Activated CD4-positive, alpha-beta T cell treated with anti-CD3 and anti-CD28 coated beads, Interleukin-2, amount 10 ng/mL, durations not matched to agents 7 days and 5 days (primary cell): ENCODE measurements at regions not wholly inside any gene's neighbourhood (a gene's known extent, or its start where the extent isn't known, plus 50 kb on each side); places are given as distances from the start of the nearest gene placed in this dataset.

Experiments
- CTCF ChIA-PET: fragments of 350-600 bp; sonication (Branson Sonifier 250); formaldehyde crosslinking; loops from one replicate; lab custom pipeline; 2021; ENCODE audit warnings: antibody characterized with exemption; lab: Charles Lee
- POLR2A ChIA-PET: fragments of 350-600 bp; sonication (Branson Sonifier 250); formaldehyde crosslinking; loops from one replicate; lab custom pipeline; 2021; ENCODE audit warnings: antibody characterized with exemption; lab: Charles Lee
- DNase-seq: peaks from one replicate; pipeline ENCODE4 v3.0.0-alpha.2; 2020
- H3K27ac Mint-ChIP-seq: one replicate; pipeline ENCODE4 v1.8.0; 2021; ENCODE audit warnings: mild to moderate bottlenecking, moderate library complexity, mixed read lengths
- H3K27me3 Mint-ChIP-seq: one replicate; pipeline ENCODE4 v1.8.0; 2021; ENCODE audit warnings: mixed read lengths
- H3K36me3 Mint-ChIP-seq: one replicate; pipeline ENCODE4 v1.8.0; 2021; ENCODE audit warnings: low read depth, mixed read lengths
- H3K4me1 Mint-ChIP-seq: one replicate; pipeline ENCODE4 v1.8.0; 2021; ENCODE audit warnings: mixed read lengths
- H3K4me3 Mint-ChIP-seq: one replicate; pipeline ENCODE4 v1.8.0; 2021; ENCODE audit warnings: mild to moderate bottlenecking, moderate library complexity, mixed read lengths
- H3K9me3 Mint-ChIP-seq: one replicate; pipeline ENCODE4 v1.8.0; 2021; ENCODE audit warnings: mixed read lengths

- Mint-ChIP-seq H3K27me3 (no peaks in the 10 kb centered on the region), H3K4me1 (no peaks in the 10 kb centered on the region), H3K9me3 (peaks cover 3% of the 10 kb centered on the region), H3K36me3 (no peaks in the 10 kb centered on the region), H3K4me3 (no peak overlapping the region), H3K27ac (no peak overlapping the region)
- CTCF ChIA-PET = no interaction called here
- POLR2A ChIA-PET = no interaction called here
- DNase-seq = no peak
These were observed 329.2 kb upstream of the COBL start for GRCh38 chr7:51645702-51646298.

- Mint-ChIP-seq H3K4me1 (no peaks in the 10 kb centered on the region), H3K27me3 (no peaks in the 10 kb centered on the region), H3K36me3 (no peaks in the 10 kb centered on the region), H3K4me3 (no peak overlapping the region), H3K9me3 (peaks cover 3% of the 10 kb centered on the region), H3K27ac (no peak overlapping the region)
- ChIA-PET POLR2A (no interaction called here), CTCF (no interaction called here)
- no peak for DNase-seq
These were observed 328.6 kb upstream of the COBL start for GRCh38 chr7:51645255-51645654.

GRCh38 chr7:51644216-51644615 lies 327.6 kb upstream of the COBL start:
- no peak overlapping the region for H3K4me3 Mint-ChIP-seq
- no peaks in the 10 kb centered on the region for H3K4me1 Mint-ChIP-seq
- no peaks in the 10 kb centered on the region for H3K27me3 Mint-ChIP-seq
- ChIA-PET CTCF (no interaction called here), POLR2A (no interaction called here)
- H3K9me3 Mint-ChIP-seq = peaks cover 3% of the 10 kb centered on the region
- no peak for DNase-seq
- no peaks in the 10 kb centered on the region for H3K36me3 Mint-ChIP-seq
- H3K27ac Mint-ChIP-seq = no peak overlapping the region

- POLR2A ChIA-PET = no interaction called here
- DNase-seq = no peak
- Mint-ChIP-seq H3K27me3 (no peaks in the 10 kb centered on the region), H3K36me3 (no peaks in the 10 kb centered on the region), H3K27ac (no peak overlapping the region), H3K9me3 (no peaks in the 10 kb centered on the region), H3K4me1 (no peaks in the 10 kb centered on the region), H3K4me3 (no peak overlapping the region)
- CTCF ChIA-PET = interaction anchor here (0.8 kb wide), 1 partner anchor 73 kb away, joined by 3 read pairs; no protein-coding TSS in a partner anchor
These were observed 324.2 kb upstream of the COBL start for GRCh38 chr7:51640841-51641240.

GRCh38 chr7:51639661-51640334 lies 323.2 kb upstream of the COBL start:
- Mint-ChIP-seq H3K27me3 (no peaks in the 10 kb centered on the region), H3K36me3 (no peaks in the 10 kb centered on the region), H3K9me3 (no peaks in the 10 kb centered on the region), H3K4me3 (no peak overlapping the region), H3K4me1 (no peaks in the 10 kb centered on the region), H3K27ac (no peak overlapping the region)
- CTCF ChIA-PET = no interaction called here
- POLR2A ChIA-PET = no interaction called here
- DNase-seq = no peak

- H3K9me3 Mint-ChIP-seq = no peaks in the 10 kb centered on the region
- H3K4me1 Mint-ChIP-seq = no peaks in the 10 kb centered on the region
- CTCF ChIA-PET = interaction anchor here (0.7 kb wide), 1 partner anchor 13 kb away, joined by 3 read pairs; no protein-coding TSS in a partner anchor
- H3K27ac Mint-ChIP-seq = no peak overlapping the region
- no peak for DNase-seq
- H3K27me3 Mint-ChIP-seq = no peaks in the 10 kb centered on the region
- POLR2A ChIA-PET = no interaction called here
- H3K36me3 Mint-ChIP-seq = no peaks in the 10 kb centered on the region
- no peak overlapping the region for H3K4me3 Mint-ChIP-seq
These were observed 319.9 kb upstream of the COBL start for GRCh38 chr7:51636503-51636902.

GRCh38 chr7:51635775-51636174 lies 319.2 kb upstream of the COBL start:
- no peak for DNase-seq
- Mint-ChIP-seq H3K4me3 (no peak overlapping the region), H3K9me3 (no peaks in the 10 kb centered on the region), H3K36me3 (no peaks in the 10 kb centered on the region), H3K27ac (no peak overlapping the region), H3K4me1 (no peaks in the 10 kb centered on the region), H3K27me3 (no peaks in the 10 kb centered on the region)
- ChIA-PET POLR2A (no interaction called here), CTCF (no interaction called here)

- ChIA-PET POLR2A (no interaction called here), CTCF (no interaction called here)
- Mint-ChIP-seq H3K4me3 (no peak overlapping the region), H3K27me3 (no peaks in the 10 kb centered on the region), H3K27ac (no peak overlapping the region), H3K36me3 (no peaks in the 10 kb centered on the region), H3K9me3 (no peaks in the 10 kb centered on the region), H3K4me1 (no peaks in the 10 kb centered on the region)
- no peak for DNase-seq
These were observed 317.9 kb upstream of the COBL start for GRCh38 chr7:51634538-51634937.

GRCh38 chr7:51634025-51634424 lies 317.4 kb upstream of the COBL start:
- no peaks in the 10 kb centered on the region for H3K36me3 Mint-ChIP-seq
- no peaks in the 10 kb centered on the region for H3K9me3 Mint-ChIP-seq
- no peaks in the 10 kb centered on the region for H3K4me1 Mint-ChIP-seq
- no peak overlapping the region for H3K4me3 Mint-ChIP-seq
- H3K27me3 Mint-ChIP-seq = no peaks in the 10 kb centered on the region
- ChIA-PET CTCF (no interaction called here), POLR2A (no interaction called here)
- no peak overlapping the region for H3K27ac Mint-ChIP-seq
- no peak for DNase-seq

- Mint-ChIP-seq H3K27me3 (no peaks in the 10 kb centered on the region), H3K36me3 (no peaks in the 10 kb centered on the region), H3K27ac (no peak overlapping the region), H3K9me3 (no peaks in the 10 kb centered on the region), H3K4me1 (no peaks in the 10 kb centered on the region), H3K4me3 (no peak overlapping the region)
- ChIA-PET POLR2A (no interaction called here), CTCF (no interaction called here)
- DNase-seq = no peak
These were observed 317.0 kb upstream of the COBL start for GRCh38 chr7:51633596-51633995.

GRCh38 chr7:51633006-51633405 lies 316.4 kb upstream of the COBL start:
- H3K27ac Mint-ChIP-seq = no peak overlapping the region
- H3K27me3 Mint-ChIP-seq = no peaks in the 10 kb centered on the region
- ChIA-PET CTCF (no interaction called here), POLR2A (no interaction called here)
- no peak for DNase-seq
- no peaks in the 10 kb centered on the region for H3K4me1 Mint-ChIP-seq
- H3K9me3 Mint-ChIP-seq = no peaks in the 10 kb centered on the region
- no peak overlapping the region for H3K4me3 Mint-ChIP-seq
- H3K36me3 Mint-ChIP-seq = no peaks in the 10 kb centered on the region

- Mint-ChIP-seq H3K27me3 (no peaks in the 10 kb centered on the region), H3K9me3 (no peaks in the 10 kb centered on the region), H3K4me1 (no peaks in the 10 kb centered on the region), H3K4me3 (no peak overlapping the region), H3K36me3 (no peaks in the 10 kb centered on the region), H3K27ac (no peak overlapping the region)
- CTCF ChIA-PET = no interaction called here
- DNase-seq = no peak
- POLR2A ChIA-PET = no interaction called here
These were observed 314.3 kb upstream of the COBL start for GRCh38 chr7:51630933-51631332.

GRCh38 chr7:51629206-51629605 lies 312.6 kb upstream of the COBL start:
- DNase-seq = no peak
- H3K27me3 Mint-ChIP-seq = no peaks in the 10 kb centered on the region
- CTCF ChIA-PET = no interaction called here

GRCh38 chr7:51621956-51622355 lies 305.3 kb upstream of the COBL start:
- Mint-ChIP-seq H3K4me1 (no peaks in the 10 kb centered on the region), H3K27me3 (no peaks in the 10 kb centered on the region), H3K36me3 (no peaks in the 10 kb centered on the region), H3K27ac (no peak overlapping the region), H3K9me3 (peaks cover 3% of the 10 kb centered on the region), H3K4me3 (no peak overlapping the region)
- no peak for DNase-seq
- ChIA-PET POLR2A (no interaction called here), CTCF (no interaction called here)

More at GRCh38 chr7:51629206-51629605, 312.6 kb upstream of the COBL start:
- no peaks in the 10 kb centered on the region for H3K9me3 Mint-ChIP-seq
- no peak overlapping the region for H3K4me3 Mint-ChIP-seq
- POLR2A ChIA-PET = no interaction called here
- H3K4me1 Mint-ChIP-seq = no peaks in the 10 kb centered on the region
- no peak overlapping the region for H3K27ac Mint-ChIP-seq
- no peaks in the 10 kb centered on the region for H3K36me3 Mint-ChIP-seq
